K562 (cell line): ENCODE measurements at regions not wholly inside any gene's neighbourhood (a gene's known extent, or its start where the extent isn't known, plus 50 kb on each side); places are given as distances from the start of the nearest gene placed in this dataset.

ENCODE experiments used
- ATAC-seq: fragments of 200-7000 bp; cut with Tn5 transposase; 3 replicates; pipeline ENCODE4 v1.9.1; 2020; ENCODE audit warnings: moderate library complexity
- BruUV-seq: library from RNA; stranded (reverse); fragments of 400-500 nt; replicated peaks from 2 replicates; lab custom pipeline; 2021; lab: Mats Ljungman, UMichigan
- CTCF ChIA-PET: fragments of 300-600 bp; formaldehyde crosslinking; extraction: SDS; loops from one replicate; lab custom pipeline; 2021; ENCODE audit warnings: low intra/inter-chr PET ratio; lab: Yijun Ruan, JAX
- POLR2A ChIA-PET: fragments of 300-600, 350-650 bp; sonication (Branson Sonifier 250); formaldehyde crosslinking; extraction: SDS; loops from one replicate; lab custom pipeline; 2021; ENCODE audit warnings: antibody characterized with exemption, inconsistent platforms; lab: Yijun Ruan, JAX
- DNase-seq, 4 experiments: peaks; one replicate each; pipeline versions ENCODE4 v3.0.0 to v3.0.0-alpha.2; 2011 to 2018; ENCODE audit warnings: low spot score in 3 of 4, mixed read lengths in 3 of 4; ENCODE audit errors: extremely low read depth in 1 of 4
- FAIRE-seq: peaks from 2 replicates; lab custom pipeline; 2011; peaks lifted over from hg19 to GRCh38; lab: Jason Lieb, UNC
- H2AFZ ChIP-seq: 2 replicates; pipeline ENCODE4 v1.6.0; 2011; ENCODE audit warnings: low read depth, low read length, control low read depth, inconsistent platforms
- H3K27ac ChIP-seq: fragments of 200-600 bp; 3 replicates; pipeline ENCODE4 v1.8.0; 2011; ENCODE audit warnings: low read depth, mild to moderate bottlenecking, control low read depth, inconsistent platforms, low read length, moderate library complexity, mixed read lengths; ENCODE audit errors: extremely low read depth
- H3K27me3 ChIP-seq, 2 experiments: fragments of 300-600 bp in 1 of 2; 2 replicates in 1 of 2; 3 replicates in 1 of 2; pipeline versions ENCODE4 v1.6.0 to v1.8.0; 2011; ENCODE audit warnings: inconsistent platforms in 2 of 2, low read length in 2 of 2, mild to moderate bottlenecking in 1 of 2, mixed read lengths in 1 of 2, moderate library complexity in 1 of 2; ENCODE audit not compliant: control insufficient read depth in 2 of 2, insufficient read depth in 2 of 2
- H3K36me3 ChIP-seq: fragments of 300-600 bp; 3 replicates; pipeline ENCODE4 v1.8.0; 2011; ENCODE audit warnings: mild to moderate bottlenecking, low read length, inconsistent platforms; ENCODE audit not compliant: control insufficient read depth, insufficient read depth
- H3K4me1 ChIP-seq, 2 experiments: fragments of 200-600 bp in 1 of 2; replicated peaks in 1 of 2; 2 replicates in 1 of 2; 3 replicates in 1 of 2; pipeline versions ENCODE4 v1.5.1 to v1.8.0; 2011; ENCODE audit warnings: inconsistent platforms in 2 of 2, low read length in 2 of 2, mild to moderate bottlenecking in 1 of 2, mixed read lengths in 1 of 2, moderate library complexity in 1 of 2; ENCODE audit not compliant: control insufficient read depth in 2 of 2, insufficient read depth in 2 of 2
- H3K4me2 ChIP-seq: 2 replicates; pipeline ENCODE4 v1.6.1; 2011; ENCODE audit warnings: low read length, control low read depth, inconsistent platforms, mixed read lengths; ENCODE audit not compliant: insufficient read depth
- H3K4me3 ChIP-seq: fragments of 200-600 bp; sonication (generic), shearing (Covaris generic); 2 replicates; pipeline ENCODE4 v1.5.1; 2016; ENCODE audit warnings: control low read depth, inconsistent platforms
- H3K79me2 ChIP-seq: fragments of 200-600 bp; 3 replicates; pipeline ENCODE4 v1.8.0; 2011; ENCODE audit warnings: low read length, inconsistent platforms; ENCODE audit not compliant: control insufficient read depth, insufficient read depth
- H3K9ac ChIP-seq, 2 experiments: 2 replicates each; pipeline versions ENCODE4 v1.6.0 to v1.6.1; 2011; ENCODE audit warnings: low read depth in 2 of 2, low read length in 2 of 2, control low read depth in 1 of 2, inconsistent platforms in 1 of 2, mild to moderate bottlenecking in 1 of 2, mixed read lengths in 1 of 2; ENCODE audit not compliant: insufficient read depth in 1 of 2
- H3K9me1 ChIP-seq: one replicate; pipeline ENCODE4 v1.6.0; 2011; ENCODE audit warnings: inconsistent platforms, mild to moderate bottlenecking, low read length, moderate library complexity; ENCODE audit not compliant: control insufficient read depth, insufficient read depth
- H3K9me3 ChIP-seq: replicated peaks from 2 replicates; pipeline ENCODE4 v1.5.1; 2011; ENCODE audit warnings: low read depth, low read length, inconsistent platforms; ENCODE audit not compliant: control insufficient read depth, insufficient read depth
- H4K20me1 ChIP-seq: replicated peaks from 2 replicates; pipeline ENCODE4 v1.6.1; 2011; ENCODE audit warnings: low read length, inconsistent platforms, mixed read lengths; ENCODE audit not compliant: control insufficient read depth, insufficient read depth
- ATF2 ChIP-seq: sonication (generic); formaldehyde crosslinking; IDR thresholded peaks from 2 replicates; pipeline ENCODE4 v1.8.1; 2022; ENCODE audit warnings: missing genetic modification reagents
- CCAR2 ChIP-seq: fragments of 200-400 bp; formaldehyde crosslinking; IDR thresholded peaks from 2 replicates; pipeline ENCODE4 v1.6.1; 2017; ENCODE audit warnings: mild to moderate bottlenecking, low read depth, low read length
- ETV6 ChIP-seq, 3 experiments: fragments of 150-350 bp in 1 of 3; sonication (generic) in 1 of 3; formaldehyde crosslinking in 1 of 3; IDR thresholded peaks; 2 replicates each; pipeline versions ENCODE4 v1.6.1 to v1.8.0; 2014 to 2022; ENCODE audit warnings: borderline replicate concordance in 2 of 3, low read depth in 2 of 3, antibody characterized with exemption in 1 of 3, low read length in 1 of 3, mild to moderate bottlenecking in 1 of 3, missing genetic modification reagents in 1 of 3
- MEF2A ChIP-seq: IDR thresholded peaks from 2 replicates; pipeline ENCODE4 v1.6.1; 2011; ENCODE audit warnings: low read depth, mild to moderate bottlenecking, low read length, moderate library complexity; ENCODE audit not compliant: control insufficient read depth
- NR1H2 ChIP-seq: sonication (generic); formaldehyde crosslinking; IDR thresholded peaks from 2 replicates; pipeline ENCODE4 v1.4.0; 2020; ENCODE audit warnings: mild to moderate bottlenecking, missing genetic modification reagents
- ZBTB8A ChIP-seq: fragments of 450-650 bp; IDR thresholded peaks from 2 replicates; pipeline ENCODE4 v1.6.1; 2018; ENCODE audit warnings: mild to moderate bottlenecking, moderate library complexity; ENCODE audit not compliant: partially characterized antibody
- WGBS: fragments of 100-300 bp; shearing (Covaris generic); methylation state at CpG from one replicate; pipeline ENCODE4 v1.1.6; 2016; ENCODE audit warnings: low coverage, mixed read lengths; ENCODE audit not compliant: insufficient coverage; ENCODE audit errors: missing lambda C conversion rate; 5-methylcytosine and 5-hydroxymethylcytosine counted together
- in situ Hi-C: fragments of 300-500 bp; cut with MboI; formaldehyde crosslinking; loops from 4 replicates; pipeline ENCODE4 v1.15.0; 2018; ENCODE audit warnings: inconsistent platforms, mixed read lengths
- intact Hi-C: fragments of 100-400 bp; cut with micrococcal nuclease; formaldehyde crosslinking; loops from 2 replicates; pipeline ENCODE4 v1.14.2; 2022

GRCh38 chr15:72961346-72961745 is 90.9 kb upstream of the NEO1 start:
- Histone ChIP-seq H3K27ac (no peak overlapping the region), H3K4me1 (no peaks in the 10 kb centered on the region), H3K9ac (no peak overlapping the region), H3K36me3 (no peaks in the 10 kb centered on the region), H3K4me2 (no peak overlapping the region), H3K79me2 (no peaks in the 10 kb centered on the region), H4K20me1 (no peaks in the 10 kb centered on the region), H3K9me1 (no peaks in the 10 kb centered on the region)
- in situ Hi-C loops (no loop called here), intact Hi-C loops (no loop called here)
- WGBS, result 0% methylated on average over 3 of the region's 3 CpGs
- POLR2A ChIA-PET, result no interaction called here
- no peak for FAIRE-seq
- BruUV-seq, result no TSS peak
- TF ChIP-seq ATF2 (CRISPR knock-in tag) (no peak), MEF2A (no peak), ZBTB8A (no peak), CCAR2 (no peak), ETV6 (IDR thresholded peaks at IDR 0.05; ENCODE audit: borderline replicate concordance in 1 of 2, low read depth in 2 of 2, low read length in 1 of 2) (no peak), ETV6 (CRISPR knock-in tag; IDR thresholded peaks at IDR 0.05; ENCODE audit: borderline replicate concordance) (no peak), NR1H2 (CRISPR knock-in tag) (no peak)
- TF ChIP-seq, all 486 proteins: peak for 0
- ATAC-seq (no peak), DNase-seq (no peak)
- CTCF ChIA-PET, result interaction anchor here (0.6 kb wide), 1 partner anchor 14 kb away, joined by 3 read pairs; no protein-coding TSS in a partner anchor
- no peaks in the 10 kb centered on the region for H3K9me3 ChIP-seq
- H3K27me3 ChIP-seq, result no peaks in the 10 kb centered on the region
- H2AFZ ChIP-seq, result no peak overlapping the region
- no peak overlapping the region for H3K4me3 ChIP-seq
